Liver (tissue), 8 donors: ENCODE measurements at regions not wholly inside any gene's neighbourhood (a gene's known extent, or its start where the extent isn't known, plus 50 kb on each side); places are given as distances from the start of the nearest gene placed in this dataset.

Experiments used
- DNase-seq: peaks from one replicate; pipeline ENCODE4 v3.0.0-alpha.2; 2017; ENCODE audit warnings: low spot score
- H3K27ac ChIP-seq, 2 donors: one replicate each; pipeline ENCODE4 v1.7.0; 2013; ENCODE audit warnings: inconsistent platforms in 2 of 2, low read length in 2 of 2, control low read depth in 1 of 2, low read depth in 1 of 2, mild to moderate bottlenecking in 1 of 2
- H3K27me3 ChIP-seq, 4 donors: one replicate each; pipeline versions ENCODE4 v1.6.1 to v1.7.0; 2013; ENCODE audit warnings: low read length in 3 of 4, inconsistent platforms in 1 of 4, mild to moderate bottlenecking in 1 of 4, moderate library complexity in 1 of 4; ENCODE audit not compliant: control insufficient read depth in 4 of 4, insufficient read depth in 4 of 4
- H3K36me3 ChIP-seq, 4 donors: one replicate each; pipeline versions ENCODE4 v1.6.1 to v1.7.0; 2013; ENCODE audit warnings: low read length in 3 of 4, mild to moderate bottlenecking in 3 of 4, low read depth in 1 of 4, moderate library complexity in 1 of 4; ENCODE audit not compliant: control insufficient read depth in 4 of 4, insufficient read depth in 3 of 4
- H3K4me1 ChIP-seq, 4 donors: one replicate each; pipeline versions ENCODE4 v1.6.1 to v1.7.0; 2013; ENCODE audit warnings: low read length in 3 of 4, mild to moderate bottlenecking in 3 of 4, moderate library complexity in 1 of 4; ENCODE audit not compliant: control insufficient read depth in 4 of 4, insufficient read depth in 4 of 4
- H3K4me3 ChIP-seq, 3 donors: one replicate each; pipeline versions ENCODE4 v1.6.1 to v1.7.0; 2013; ENCODE audit warnings: low read length in 3 of 3, control low read depth in 1 of 3, low read depth in 1 of 3, mild to moderate bottlenecking in 1 of 3
- H3K9ac ChIP-seq, 2 donors: one replicate each; pipeline ENCODE4 v1.7.0; 2013; ENCODE audit warnings: low read length in 2 of 2, mild to moderate bottlenecking in 2 of 2, moderate library complexity in 2 of 2, control low read depth in 1 of 2, low read depth in 1 of 2
- H3K9me3 ChIP-seq, 4 donors: one replicate each; pipeline versions ENCODE4 v1.6.1 to v1.7.0; 2013; ENCODE audit warnings: low read length in 3 of 4; ENCODE audit not compliant: control insufficient read depth in 4 of 4
- ATF3 ChIP-seq: IDR thresholded peaks from 2 replicates; pipeline ENCODE4 v1.6.1; 2016; ENCODE audit warnings: antibody characterized with exemption
- CTCF ChIP-seq: fragments of 150-350 bp; IDR thresholded peaks from 2 replicates; pipeline ENCODE4 v1.5.1; 2017; ENCODE audit warnings: improper control_type of control experiment, low read depth, low read length; ENCODE audit not compliant: missing input control
- EGR1 ChIP-seq, 2 donors: IDR thresholded peaks; 2 replicates each; pipeline ENCODE4 v1.6.1; 2016 to 2018; ENCODE audit warnings: antibody characterized with exemption in 2 of 2, low read depth in 2 of 2
- FOXA1 ChIP-seq: IDR thresholded peaks from 2 replicates; pipeline ENCODE4 v1.6.1; 2016; ENCODE audit warnings: antibody characterized with exemption
- FOXA2 ChIP-seq: IDR thresholded peaks from 2 replicates; pipeline ENCODE4 v1.6.1; 2016; ENCODE audit warnings: antibody characterized with exemption
- GABPA ChIP-seq, 2 donors: IDR thresholded peaks in 1 of 2; conservative IDR thresholded peaks in 1 of 2; 2 replicates each; pipeline ENCODE4 v1.6.1; 2016; ENCODE audit warnings: antibody characterized with exemption in 2 of 2, mild to moderate bottlenecking in 1 of 2, moderate library complexity in 1 of 2
- HNF4A ChIP-seq, 2 donors: conservative IDR thresholded peaks; 2 replicates each; pipeline ENCODE4 v1.6.1; 2016; ENCODE audit warnings: antibody characterized with exemption in 2 of 2, mild to moderate bottlenecking in 2 of 2
- HNF4G ChIP-seq: IDR thresholded peaks from 2 replicates; pipeline ENCODE4 v1.6.1; 2016; ENCODE audit warnings: antibody characterized with exemption
- JUND ChIP-seq, 2 donors: IDR thresholded peaks; 2 replicates each; pipeline ENCODE4 v1.6.1; 2016; ENCODE audit warnings: antibody characterized with exemption in 2 of 2
- MAX ChIP-seq: IDR thresholded peaks from 2 replicates; pipeline ENCODE4 v1.6.1; 2016; ENCODE audit warnings: antibody characterized with exemption
- NR2F2 ChIP-seq: IDR thresholded peaks from 2 replicates; pipeline ENCODE4 v1.6.1; 2016; ENCODE audit warnings: antibody characterized with exemption
- RAD21 ChIP-seq, 2 donors: IDR thresholded peaks; 2 replicates each; pipeline ENCODE4 v1.6.1; 2016; ENCODE audit warnings: antibody characterized with exemption in 2 of 2, mild to moderate bottlenecking in 2 of 2
- REST ChIP-seq: IDR thresholded peaks from 2 replicates; pipeline ENCODE4 v1.6.1; 2016; ENCODE audit warnings: antibody characterized with exemption, mild to moderate bottlenecking
- RXRA ChIP-seq, 2 donors: IDR thresholded peaks; 2 replicates each; pipeline ENCODE4 v1.6.1; 2017 to 2018; ENCODE audit warnings: antibody characterized with exemption in 2 of 2, mild to moderate bottlenecking in 1 of 2
- SP1 ChIP-seq: IDR thresholded peaks from 2 replicates; pipeline ENCODE4 v1.6.1; 2018; ENCODE audit warnings: antibody characterized with exemption, mild to moderate bottlenecking
- TAF1 ChIP-seq: conservative IDR thresholded peaks from 2 replicates; pipeline ENCODE4 v1.6.1; 2016; ENCODE audit warnings: antibody characterized with exemption, mild to moderate bottlenecking
- YY1 ChIP-seq: IDR thresholded peaks from 2 replicates; pipeline ENCODE4 v1.6.1; 2016; ENCODE audit warnings: antibody characterized with exemption, mild to moderate bottlenecking
- ZBTB33 ChIP-seq: IDR thresholded peaks from 2 replicates; pipeline ENCODE4 v1.6.1; 2016; ENCODE audit warnings: antibody characterized with exemption
- WGBS: extraction: QIAGEN DNeasy Blood & Tissue Kit; methylation state at CpG from one replicate; pipeline ENCODE4 v1.1.7; 2013; 5-methylcytosine and 5-hydroxymethylcytosine counted together
- donor health status: healthy.
- donor health status: healthy.
- donor health status: healthy.
- donor health status: healthy.
- donor health status: healthy.

GRCh38 chr15:96560246-96560895 is 229.9 kb downstream of the NR2F2 start:
- no peak overlapping the region for H3K4me3 ChIP-seq
- 63% methylated on average over 3 of the region's 3 CpGs for WGBS
- H3K27me3 ChIP-seq: no peaks in the 10 kb centered on the region

More at GRCh38 chr15:96560246-96560895, 229.9 kb downstream of the NR2F2 start:
- no peak for DNase-seq
- H3K4me1 ChIP-seq: peaks cover 0 to 20% (median 12%) of the 10 kb centered on the region in 4 donors
- TF ChIP-seq CTCF: no peak
- no peak for TF ChIP-seq RXRA (IDR thresholded peaks at IDR 0.05)
- TF ChIP-seq TAF1: no peak
- no peak for TF ChIP-seq YY1
- TF ChIP-seq HNF4G: no peak
- no peak for TF ChIP-seq ZBTB33
- TF ChIP-seq GABPA (IDR thresholded peaks at IDR 0.05 in 1 of 2, conservative IDR thresholded peaks at IDR 0.05 in 1 of 2): no peak
- no peak for TF ChIP-seq JUND (IDR thresholded peaks at IDR 0.05)
- TF ChIP-seq FOXA2: no peak
- TF ChIP-seq RAD21 (IDR thresholded peaks at IDR 0.05): no peak
- no peak for TF ChIP-seq REST
- no peak for TF ChIP-seq EGR1 (IDR thresholded peaks at IDR 0.05; ENCODE audit: low read depth in 2 of 2)
- TF ChIP-seq HNF4A (conservative IDR thresholded peaks at IDR 0.05): no peak
- TF ChIP-seq NR2F2: no peak
- TF ChIP-seq FOXA1: no peak
- TF ChIP-seq ATF3: no peak
- TF ChIP-seq SP1: no peak
- no peak for TF ChIP-seq MAX
- no peak overlapping the region for H3K27ac ChIP-seq
- no peak overlapping the region for H3K9ac ChIP-seq
- no peaks in the 10 kb centered on the region for H3K9me3 ChIP-seq
- H3K36me3 ChIP-seq: no peaks in the 10 kb centered on the region
